ENCODE measurements at regions not wholly inside any gene's neighbourhood (a gene's known extent, or its start where the extent isn't known, plus 50 kb on each side); places are given as distances from the start of the nearest gene placed in this dataset.
"Not testable (repeated sequence)": the region's sequence is repeated elsewhere in the genome, so short reads cannot be mapped to it uniquely, and the experiment has no call there.

DNA sequence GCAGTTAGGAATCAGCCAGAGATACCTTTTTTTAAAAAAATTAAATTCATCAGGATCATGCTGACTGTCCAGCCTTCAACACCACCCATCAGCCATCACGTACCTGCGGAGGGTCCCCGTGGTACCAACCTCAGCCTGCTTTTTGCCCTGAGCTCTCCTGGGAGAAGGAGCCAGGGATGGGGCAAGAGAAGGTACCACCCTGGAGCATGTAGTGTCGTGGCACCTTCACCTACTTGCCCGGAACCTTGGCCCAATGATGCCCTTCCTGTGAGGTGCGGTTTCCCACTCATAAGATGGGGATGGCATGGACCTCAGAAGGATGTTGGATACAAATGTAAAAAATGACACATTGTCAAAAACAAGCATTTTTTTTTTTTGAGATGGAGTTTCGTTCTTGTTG lies 88.4 kb upstream of the C1orf174 start:
- intact Hi-C loops (cut with DNase I), result no loop called here
- DNase-seq (ENCODE audit: low spot score), result peak; percentile 53

DNA sequence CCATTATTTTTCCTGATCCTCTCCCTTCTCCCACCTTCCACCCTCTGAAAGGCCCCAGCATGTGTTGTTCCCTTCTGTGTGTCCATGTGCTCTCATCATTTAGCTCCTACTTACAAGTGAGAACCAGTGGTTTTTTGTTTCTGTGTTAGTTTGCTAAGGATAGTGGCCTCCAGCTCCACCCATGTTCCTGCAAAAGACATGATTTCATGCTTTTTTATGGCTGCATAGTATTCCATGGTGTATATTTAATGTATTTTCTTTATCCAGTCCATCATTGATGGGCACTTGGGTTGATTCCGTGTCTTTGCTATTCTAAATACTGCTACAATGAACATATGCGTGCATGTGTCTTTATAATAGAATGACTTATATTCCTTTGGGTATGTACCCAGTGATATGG lies 89.4 kb upstream of the C1orf174 start:
- DNase-seq (ENCODE audit: low spot score), result no peak
- intact Hi-C loops (cut with DNase I), result no loop called here

DNA sequence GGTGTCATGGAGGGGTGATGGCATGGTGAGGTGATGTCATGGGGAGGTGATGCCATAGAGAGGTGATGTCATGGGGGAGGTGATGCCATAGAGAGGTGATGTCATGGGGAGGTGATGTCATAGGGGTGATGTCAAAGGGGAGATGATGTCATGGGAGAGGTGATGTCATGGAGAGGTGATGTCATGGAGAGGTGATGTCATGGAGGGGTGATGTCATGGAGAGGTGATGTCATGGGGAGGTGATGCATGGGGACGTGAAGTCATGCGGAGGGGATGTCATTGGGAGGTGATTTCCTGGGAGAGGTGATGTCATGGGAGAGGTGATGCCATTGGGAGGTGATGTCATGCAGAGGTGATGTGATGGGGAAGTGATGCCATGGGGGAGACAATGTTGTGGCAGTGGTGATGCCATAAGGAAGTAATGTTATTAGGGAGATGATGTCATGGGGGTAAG lies 92.1 kb upstream of the C1orf174 start:
- DNase-seq (ENCODE audit: low spot score), result peak; percentile 5
- intact Hi-C loops (cut with DNase I), result no loop called here

DNA sequence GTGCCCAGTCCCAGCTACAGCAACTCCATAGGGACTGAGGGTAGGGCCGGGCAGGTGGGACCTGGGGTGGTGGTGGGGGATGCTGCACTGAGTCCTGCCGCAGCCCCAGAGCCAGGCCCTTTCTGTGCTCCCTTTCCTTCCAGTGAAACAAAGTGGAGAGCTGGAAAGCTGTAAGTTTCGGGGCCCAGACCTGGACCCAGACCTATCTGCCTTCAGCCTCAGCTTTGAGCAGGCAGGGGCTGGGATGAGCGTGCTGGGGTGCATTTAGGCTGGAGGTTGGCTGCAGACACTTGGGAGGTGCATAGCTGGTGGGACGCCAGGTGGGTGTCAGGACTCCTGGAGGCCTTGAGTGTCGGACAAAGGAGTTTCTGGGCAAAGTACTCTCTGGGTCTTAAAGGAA lies 92.7 kb upstream of the C1orf174 start:
- DNase-seq (ENCODE audit: low spot score), result peak; percentile 62
- intact Hi-C loops (cut with DNase I), result no loop called here

DNA sequence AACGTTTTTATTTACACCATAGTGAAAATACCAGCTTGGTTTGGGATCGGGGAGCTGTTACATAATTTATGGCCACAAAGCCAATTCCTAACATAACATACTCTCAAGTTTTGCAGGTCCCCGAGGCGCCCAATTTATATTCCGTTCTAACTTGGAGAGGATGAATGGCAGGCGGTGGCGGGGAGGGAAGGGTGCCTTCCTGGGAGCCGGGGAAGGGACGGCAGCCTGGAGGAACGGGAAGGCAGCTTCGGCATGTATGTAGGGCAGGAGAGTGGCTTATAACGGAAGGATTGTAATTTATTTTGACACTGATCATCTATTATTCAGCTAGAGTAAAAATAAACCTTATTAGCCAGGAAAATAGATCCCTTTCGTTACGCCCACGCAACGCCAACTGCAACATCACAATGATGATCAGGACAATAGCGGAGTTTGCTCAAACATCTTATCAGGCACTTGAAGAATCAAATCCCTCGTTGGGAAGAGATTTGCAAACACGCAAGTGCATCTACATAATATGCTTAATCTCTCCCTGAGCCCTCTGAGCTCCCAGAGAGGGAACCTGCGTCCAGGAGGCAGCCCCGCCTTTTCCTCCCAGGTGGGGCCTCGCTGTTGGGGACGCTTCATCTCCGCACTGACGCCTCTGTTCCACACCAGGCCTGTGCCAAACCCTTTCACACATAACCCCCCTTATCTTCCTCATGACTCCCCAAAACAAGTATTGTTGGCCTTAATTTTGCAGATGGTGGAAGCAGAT lies 93.7 kb upstream of the C1orf174 start:
- DNase-seq (ENCODE audit: low spot score), result peak; percentile 35
- intact Hi-C loops (cut with DNase I), result no loop called here

DNA sequence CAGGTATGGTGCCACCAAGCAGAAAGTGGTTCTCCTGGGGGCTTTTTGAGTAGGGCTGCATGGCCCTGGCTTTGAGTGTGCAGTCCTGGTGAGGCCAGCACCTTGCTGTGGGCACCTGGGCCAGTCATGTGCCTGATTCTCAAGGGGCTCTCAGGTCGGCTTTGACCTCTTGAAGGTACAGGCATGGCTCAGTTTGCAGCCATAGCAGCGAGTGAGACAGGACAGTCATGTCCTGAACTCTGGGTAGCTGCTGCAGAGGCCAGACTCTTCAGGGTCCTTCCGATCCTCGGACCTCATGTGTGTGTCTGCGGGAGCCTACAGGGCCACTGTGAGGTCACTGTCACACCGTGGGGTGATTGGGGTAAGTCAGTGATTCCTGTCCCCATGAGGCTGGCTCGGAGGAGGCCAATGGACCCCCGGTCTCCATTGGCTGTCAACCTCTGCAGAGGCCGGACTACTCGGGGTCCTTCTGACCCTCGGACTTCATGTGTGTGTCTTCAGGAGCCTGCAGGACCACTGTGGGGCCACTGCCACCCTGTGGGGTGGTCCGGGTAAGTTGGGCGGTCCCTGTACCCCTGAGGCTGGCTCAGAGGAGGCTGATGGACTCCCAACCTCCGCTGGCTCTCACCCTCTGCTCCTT lies 95.2 kb upstream of the C1orf174 start:
- DNase-seq (ENCODE audit: low spot score), result peak; percentile 68
- intact Hi-C loops (cut with DNase I), result no loop called here

DNA sequence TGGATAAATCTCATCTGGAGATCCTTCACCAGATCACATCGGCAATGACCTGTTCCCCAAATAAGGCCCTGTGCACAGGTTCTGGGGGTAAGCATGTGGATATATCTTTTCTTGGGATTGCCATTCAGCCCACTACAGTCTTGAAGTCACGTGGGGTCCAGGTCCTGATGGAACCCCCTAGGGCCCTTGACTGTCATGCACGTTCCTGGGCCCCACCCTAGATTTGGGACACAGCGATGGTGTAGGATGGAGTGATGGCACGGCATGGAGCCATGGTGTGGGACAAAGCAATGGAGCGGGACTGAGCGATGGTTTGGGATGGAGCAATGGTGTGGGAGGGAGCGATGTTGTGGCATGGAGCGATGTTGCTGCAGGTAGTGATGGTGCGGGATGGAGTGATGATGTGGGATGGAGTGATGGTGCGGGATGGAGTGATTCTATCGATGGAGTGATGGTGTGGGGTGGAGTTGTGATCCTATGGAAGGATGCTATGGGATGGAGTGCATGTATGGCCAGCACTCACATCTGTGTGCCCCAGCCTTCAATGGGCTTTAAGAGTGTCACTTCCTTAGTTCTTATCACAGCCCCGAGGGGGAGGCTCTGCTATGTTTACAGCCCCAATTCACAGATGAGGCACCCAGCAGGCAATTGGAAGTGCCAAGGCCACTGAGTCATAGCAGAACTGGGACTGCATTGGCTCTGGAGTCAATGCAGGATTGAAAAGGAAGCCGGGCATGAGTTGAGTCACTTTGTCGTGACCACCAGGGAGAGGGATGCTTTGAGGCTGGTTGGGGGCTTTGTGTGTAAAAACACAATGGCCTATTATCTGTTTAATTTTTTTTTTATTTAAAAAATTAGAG lies 97.0 kb upstream of the C1orf174 start:
- intact Hi-C loops (cut with DNase I), result no loop called here
- peak; percentile 38 for DNase-seq (ENCODE audit: low spot score)

DNA sequence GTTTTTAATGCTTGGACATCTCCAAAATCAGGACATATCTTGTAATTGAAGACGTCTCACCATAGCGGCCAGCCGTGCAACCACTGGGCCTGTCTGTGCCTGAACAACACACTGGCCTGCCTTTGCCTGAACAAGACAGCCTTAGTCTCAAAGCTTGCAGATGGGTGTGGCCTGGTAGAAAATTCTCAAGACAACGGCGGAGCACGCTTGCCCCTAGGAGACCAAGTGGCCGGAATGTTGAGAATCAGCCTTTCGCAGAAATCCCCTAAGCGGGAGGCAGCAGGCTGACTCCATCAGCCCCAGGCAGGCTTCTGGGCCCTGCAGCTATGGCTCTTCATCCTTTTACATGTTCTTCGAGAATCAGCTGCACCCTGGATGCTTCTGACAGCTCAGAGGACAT lies 98.0 kb upstream of the C1orf174 start:
- DNase-seq (ENCODE audit: low spot score), result peak; percentile 36
- intact Hi-C loops (cut with DNase I), result no loop called here

DNA sequence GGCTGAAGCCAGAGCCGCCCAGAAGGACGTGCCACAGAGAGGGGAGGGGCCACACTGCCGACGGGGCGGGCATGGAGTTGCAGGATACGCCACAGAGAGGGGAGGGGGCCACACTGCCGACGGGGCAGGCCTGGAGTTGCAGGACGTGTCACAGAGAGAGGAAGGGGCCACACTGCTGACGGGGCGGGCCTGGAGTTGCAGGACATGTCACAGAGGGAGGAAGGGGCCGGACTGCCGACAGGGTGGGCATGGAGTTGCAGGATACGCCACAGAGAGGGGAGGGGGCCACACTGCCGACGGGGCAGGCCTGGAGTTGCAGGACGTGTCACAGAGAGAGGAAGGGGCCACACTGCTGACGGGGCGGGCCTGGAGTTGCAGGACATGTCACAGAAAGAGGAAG lies 99.4 kb upstream of the C1orf174 start:
- intact Hi-C loops (cut with DNase I); DNase-seq (ENCODE audit: low spot score): not testable (repeated sequence)

DNA sequence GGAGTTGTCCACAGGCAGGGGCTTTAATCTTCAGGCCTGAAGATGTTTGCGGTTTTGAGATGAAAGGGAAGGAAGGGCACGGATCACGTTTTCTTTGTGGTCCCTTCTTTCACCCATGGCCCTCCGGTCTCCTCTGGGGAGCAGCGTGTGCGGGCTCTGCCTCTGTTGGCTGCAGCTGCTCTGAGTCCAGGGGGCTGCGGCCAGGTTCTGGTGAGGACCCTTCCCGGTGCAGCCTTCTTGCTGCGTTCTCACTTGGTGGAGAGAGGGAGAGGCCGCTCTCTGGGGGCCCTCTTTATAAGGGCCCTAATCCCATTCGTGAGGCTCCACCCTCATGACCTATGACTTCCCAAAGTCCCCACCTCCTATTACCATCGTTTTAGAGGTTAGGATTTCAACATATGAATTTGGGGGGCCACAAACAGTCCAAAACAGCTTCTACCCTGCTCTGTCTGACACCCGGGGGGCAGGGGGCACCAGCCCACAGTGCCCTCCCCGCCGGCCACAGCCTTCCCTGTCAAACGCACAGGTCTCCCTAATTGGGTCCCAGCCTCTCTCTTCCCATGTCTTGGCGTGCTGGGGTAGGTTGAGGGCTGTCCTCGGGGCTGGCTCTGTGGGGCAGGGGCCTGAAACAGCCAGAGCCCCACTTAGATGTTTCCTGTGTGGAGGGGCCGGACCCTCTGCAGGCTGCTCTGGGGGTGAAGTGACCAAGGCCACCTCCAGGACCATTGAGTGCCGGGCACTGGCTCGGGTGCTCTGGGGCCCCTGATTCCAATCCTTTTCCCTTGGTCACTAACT lies 100.1 kb upstream of the C1orf174 start:
- DNase-seq (ENCODE audit: low spot score), result peak; percentile 51
- intact Hi-C loops (cut with DNase I), result no loop called here

DNA sequence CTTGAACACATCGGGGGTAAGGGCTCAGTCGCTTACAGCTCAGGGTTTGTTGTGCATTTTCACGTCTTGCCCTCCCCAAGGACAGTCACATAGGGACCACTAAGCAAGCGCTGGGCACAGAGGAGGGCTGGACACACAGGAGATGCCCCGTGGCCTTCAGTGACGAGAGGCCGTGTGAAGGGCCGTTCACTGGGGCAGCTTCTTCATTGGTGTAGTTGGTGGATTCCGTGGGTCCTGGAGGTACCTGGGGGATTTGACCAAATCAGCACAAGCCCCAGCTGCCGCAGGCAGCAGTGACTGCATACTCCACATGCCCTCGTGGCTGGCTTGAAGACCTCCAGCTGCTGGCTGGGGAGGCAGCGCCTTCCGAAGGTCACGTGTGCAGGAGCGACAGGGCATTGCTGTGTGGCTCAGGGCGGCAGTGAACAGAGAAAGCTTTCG lies 100.8 kb upstream of the C1orf174 start:
- intact Hi-C loops (cut with DNase I), result no loop called here
- peak; percentile 46 for DNase-seq (ENCODE audit: low spot score)

DNA sequence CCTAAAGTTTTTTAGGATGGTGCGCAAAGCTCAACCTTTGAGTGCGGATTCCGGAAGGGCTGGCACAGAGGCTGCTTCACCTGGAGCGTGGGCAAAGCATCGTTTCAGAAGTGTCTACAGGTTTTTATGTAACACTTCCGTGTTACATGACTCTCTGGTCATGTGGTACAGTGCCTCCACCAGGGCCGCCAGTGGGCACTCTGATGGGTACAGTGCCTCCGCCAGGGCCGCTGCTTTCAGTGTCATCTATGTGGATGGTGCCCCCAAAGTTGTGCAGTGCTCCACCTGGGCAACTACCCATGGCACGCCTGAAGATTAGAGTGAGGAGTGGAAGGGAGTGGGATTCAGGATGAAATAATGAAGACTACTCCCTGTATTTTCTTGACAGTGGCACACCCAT lies 101.4 kb upstream of the C1orf174 start:
- intact Hi-C loops (cut with DNase I), result no loop called here
- DNase-seq (ENCODE audit: low spot score), result peak; percentile 61

DNA sequence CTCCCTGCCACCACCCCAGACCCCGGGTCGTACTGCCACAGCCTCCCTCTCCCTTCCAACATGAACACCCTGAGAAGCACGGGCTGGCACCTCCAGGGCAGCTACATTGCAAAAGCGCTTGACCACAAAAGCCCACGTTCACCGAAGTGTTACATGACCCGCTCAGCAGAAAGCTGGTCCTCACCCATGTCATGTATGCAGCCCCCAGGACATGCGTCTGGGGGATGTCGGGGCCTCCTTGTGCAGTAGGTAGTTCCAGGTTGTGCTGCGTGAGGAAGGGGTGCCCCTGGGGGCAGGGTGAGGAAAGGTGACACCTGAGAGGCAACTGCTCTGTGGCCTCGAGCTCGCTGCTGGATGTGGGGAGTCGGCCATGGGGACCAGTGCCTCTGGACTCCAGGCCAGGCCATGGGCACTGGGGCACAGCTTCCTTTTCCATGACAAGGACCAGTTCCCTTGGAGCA lies 102.0 kb upstream of the C1orf174 start:
- DNase-seq (ENCODE audit: low spot score), result peak; percentile 74

DNA sequence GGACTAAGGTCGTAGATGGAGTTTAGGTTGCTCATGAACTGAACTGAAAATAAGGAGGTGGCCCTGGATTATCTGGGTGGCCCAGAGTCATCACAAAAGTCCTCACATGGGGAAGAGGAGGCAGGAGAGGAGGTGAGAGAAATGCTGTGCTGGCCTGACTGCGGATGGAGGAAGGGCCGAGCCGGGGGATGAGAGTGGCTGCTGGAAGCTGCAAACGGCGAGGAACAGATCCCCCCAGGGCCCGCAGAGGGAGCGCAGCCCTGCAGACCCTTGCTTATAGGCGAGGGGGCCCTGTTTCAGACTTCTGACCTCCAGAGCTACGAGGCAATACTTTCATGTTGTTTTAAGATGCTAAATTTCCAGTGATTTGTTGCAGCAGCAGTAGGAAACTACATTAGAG lies 102.7 kb upstream of the C1orf174 start:
- intact Hi-C loops (cut with DNase I), result no loop called here
- peak; percentile 53 for DNase-seq (ENCODE audit: low spot score)

More for the DNA sequence above, 102.0 kb upstream of the C1orf174 start:
- intact Hi-C loops (cut with DNase I), result no loop called here

DNA sequence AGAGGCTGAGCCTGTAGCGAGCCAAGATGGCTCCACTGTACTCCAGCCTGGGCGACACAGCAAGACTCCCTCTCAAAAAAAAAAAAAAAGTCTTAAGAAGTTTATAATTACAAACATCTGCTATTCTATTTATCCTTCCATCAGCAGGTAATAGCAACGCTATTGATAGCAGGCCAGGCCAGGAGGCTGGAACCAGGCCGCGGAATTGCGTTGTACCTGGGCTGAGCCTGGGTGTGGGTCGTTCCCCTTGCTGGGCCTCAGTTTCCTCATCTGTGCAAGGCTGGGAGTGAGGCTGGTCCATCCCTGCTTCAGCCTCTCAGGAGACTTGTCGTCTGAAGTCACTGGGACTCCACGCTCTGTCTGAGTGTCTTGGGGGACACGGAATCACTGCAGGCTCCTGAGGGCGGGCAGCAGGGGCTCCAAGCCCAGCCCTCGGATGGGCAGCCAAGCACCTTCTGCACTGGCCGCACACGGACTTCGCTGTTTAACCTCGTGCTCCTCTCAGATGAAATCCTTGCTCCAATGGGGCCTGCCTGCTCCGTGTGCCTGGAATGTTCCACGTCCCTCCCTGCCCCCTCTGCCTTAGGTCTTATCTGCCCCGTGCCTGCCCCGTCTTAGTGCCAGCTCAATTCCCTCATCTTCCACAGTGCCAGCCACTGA lies 103.9 kb upstream of the C1orf174 start:
- intact Hi-C loops (cut with DNase I), result no loop called here
- DNase-seq (ENCODE audit: low spot score), result peak; percentile 60

DNA sequence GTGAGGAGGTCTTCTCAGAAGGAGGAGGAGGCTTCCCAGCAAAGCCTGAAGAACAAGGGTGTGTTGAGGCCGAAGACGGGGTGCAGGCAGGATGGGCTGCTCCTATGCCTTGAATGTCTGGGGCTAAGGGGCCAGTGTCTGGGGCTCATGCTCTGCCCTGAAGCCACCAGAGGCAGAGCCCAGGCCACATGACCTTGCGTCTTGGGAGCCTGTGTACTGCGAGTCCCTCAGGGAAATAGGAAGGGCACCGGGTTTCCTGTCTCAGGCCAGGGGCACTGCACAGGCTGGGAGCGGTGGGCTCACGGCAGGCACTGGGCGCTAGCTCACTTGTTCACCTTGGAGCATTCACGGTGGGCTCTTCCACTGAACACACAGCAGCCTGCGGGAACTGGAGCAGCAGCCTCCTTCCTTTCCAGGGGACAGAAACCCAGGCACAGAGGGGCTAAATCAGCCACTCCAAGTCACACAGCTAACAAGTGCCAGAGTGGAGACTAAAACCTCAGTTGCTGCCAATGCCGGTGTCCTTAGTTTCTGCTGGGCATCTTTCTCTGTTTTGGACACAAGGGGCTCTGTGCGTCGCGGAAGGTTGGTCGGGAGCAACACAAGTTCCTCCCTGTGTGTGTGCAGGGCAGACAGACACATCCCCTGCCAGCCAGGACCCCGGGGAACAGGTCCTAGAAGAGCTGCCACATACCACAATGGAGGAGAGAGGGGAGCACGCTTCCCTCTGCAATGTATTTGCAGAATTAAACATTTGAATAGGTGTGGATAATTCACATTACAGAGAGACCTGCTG lies 104.8 kb upstream of the C1orf174 start:
- DNase-seq (ENCODE audit: low spot score), result peak; percentile 41
- intact Hi-C loops (cut with DNase I), result no loop called here

DNA sequence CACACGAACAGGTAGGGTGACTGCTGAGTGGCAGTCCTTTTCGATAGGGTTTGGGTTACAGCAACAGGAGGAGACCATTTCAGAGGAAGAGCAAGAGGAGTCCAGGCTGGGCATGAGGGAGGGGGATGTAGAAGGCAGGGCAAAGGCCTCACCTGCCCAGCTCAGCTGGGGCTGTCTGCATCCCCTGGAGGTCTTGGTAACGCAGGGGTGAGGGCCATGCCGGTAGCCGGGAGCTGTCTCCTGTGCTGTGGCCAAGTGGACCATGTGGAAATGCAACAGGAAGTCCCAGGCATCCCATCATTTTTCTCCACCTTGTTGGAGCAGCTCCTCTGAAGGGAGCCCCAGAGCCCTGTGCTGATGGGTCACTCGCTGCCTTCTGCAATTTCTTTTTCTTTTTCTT lies 105.4 kb upstream of the C1orf174 start:
- intact Hi-C loops (cut with DNase I), result no loop called here
- peak; percentile 40 for DNase-seq (ENCODE audit: low spot score)
